BE2C (cell line): ENCODE measurements at regions not wholly inside any gene's neighbourhood (a gene's known extent, or its start where the extent isn't known, plus 50 kb on each side); places are given as distances from the start of the nearest gene placed in this dataset.
"Not testable (repeated sequence)": the region's sequence is repeated elsewhere in the genome, so short reads cannot be mapped to it uniquely, and the experiment has no call there.

Experiments used
- DNase-seq: peaks from one replicate; pipeline ENCODE4 v3.0.0-alpha.2; 2020
- H3K27me3 ChIP-seq: fragments of 250-450 bp; sonication (Bioruptor Pico); 2 replicates; pipeline ENCODE4 v1.5.1; 2020; ENCODE audit warnings: mild to moderate bottlenecking
- H3K36me3 ChIP-seq: fragments of 250-450 bp; sonication (Bioruptor Pico); 2 replicates; pipeline ENCODE4 v1.5.1; 2020; ENCODE audit warnings: mild to moderate bottlenecking
- H3K4me1 ChIP-seq: fragments of 250-450 bp; sonication (Bioruptor Pico); 2 replicates; pipeline ENCODE4 v1.5.1; 2020
- H3K4me3 ChIP-seq: 2 replicates; pipeline ENCODE4 v1.5.1; 2011; ENCODE audit warnings: low read depth, low read length
- H3K9me3 ChIP-seq: fragments of 250-450 bp; sonication (Bioruptor Pico); 2 replicates; pipeline ENCODE4 v1.5.1; 2020
- CTCF ChIP-seq: IDR thresholded peaks from 2 replicates; pipeline ENCODE4 v1.5.1; 2012; ENCODE audit warnings: mild to moderate bottlenecking, low read depth, low read length

GRCh38 chr16:87037012-87037411 lies 280.2 kb downstream of the C16orf95 start:
- Histone ChIP-seq H3K4me3 (no peak overlapping the region), H3K9me3 (no peaks in the 10 kb centered on the region), H3K36me3 (no peaks in the 10 kb centered on the region), H3K27me3 (no peaks in the 10 kb centered on the region; the same call in 1 of the 2 replicates), H3K4me1 (no peaks in the 10 kb centered on the region)
- no peak for TF ChIP-seq CTCF
- no peak for DNase-seq

GRCh38 chr16:87038528-87038927 lies 278.7 kb downstream of the C16orf95 start:
- H3K27me3 ChIP-seq, H3K36me3 ChIP-seq, DNase-seq, H3K4me3 ChIP-seq, H3K9me3 ChIP-seq, H3K4me1 ChIP-seq: not testable (repeated sequence)

GRCh38 chr16:87040169-87041117 lies 276.7 kb downstream of the C16orf95 start:
- TF ChIP-seq CTCF = no peak
- Histone ChIP-seq H3K4me3 (no peak overlapping the region), H3K4me1 (no peaks in the 10 kb centered on the region), H3K9me3 (no peaks in the 10 kb centered on the region), H3K36me3 (no peaks in the 10 kb centered on the region), H3K27me3 (no peaks in the 10 kb centered on the region; the same call in 1 of the 2 replicates)
- no peak for DNase-seq

GRCh38 chr16:87041286-87041685 lies 275.9 kb downstream of the C16orf95 start:
- Histone ChIP-seq H3K4me1 (no peaks in the 10 kb centered on the region), H3K27me3 (no peaks in the 10 kb centered on the region; the same call in 1 of the 2 replicates), H3K36me3 (no peaks in the 10 kb centered on the region), H3K4me3 (no peak overlapping the region), H3K9me3 (no peaks in the 10 kb centered on the region)
- TF ChIP-seq CTCF = no peak
- DNase-seq = no peak

- no peak for TF ChIP-seq CTCF
- Histone ChIP-seq H3K4me1 (no peaks in the 10 kb centered on the region), H3K4me3 (no peak overlapping the region), H3K27me3 (no peaks in the 10 kb centered on the region; the same call in 1 of the 2 replicates), H3K36me3 (no peaks in the 10 kb centered on the region), H3K9me3 (no peaks in the 10 kb centered on the region)
- DNase-seq = no peak
These were observed 274.5 kb downstream of the C16orf95 start for GRCh38 chr16:87042551-87043230.

- no peaks in the 10 kb centered on the region for H3K4me1 ChIP-seq
- no peaks in the 10 kb centered on the region for H3K36me3 ChIP-seq
- no peaks in the 10 kb centered on the region for H3K9me3 ChIP-seq
- no peak for DNase-seq
- TF ChIP-seq CTCF = no peak
- H3K27me3 ChIP-seq = no peaks in the 10 kb centered on the region; the same call in 1 of the 2 replicates
- H3K4me3 ChIP-seq = no peak overlapping the region
These were observed 273.8 kb downstream of the C16orf95 start for GRCh38 chr16:87043231-87044031.
